ENCODE measurements at regions not wholly inside any gene's neighbourhood (a gene's known extent, or its start where the extent isn't known, plus 50 kb on each side); places are given as distances from the start of the nearest gene placed in this dataset.
"Not testable (repeated sequence)": the region's sequence is repeated elsewhere in the genome, so short reads cannot be mapped to it uniquely, and the experiment has no call there.

- no peak for DNase-seq
These were observed 316.9 kb upstream of the LRRTM4 start for GRCh38 chr2:77839102-77839501.

- no peak for DNase-seq
These were observed 339.9 kb upstream of the LRRTM4 start for GRCh38 chr2:77862120-77862519.

DNA sequence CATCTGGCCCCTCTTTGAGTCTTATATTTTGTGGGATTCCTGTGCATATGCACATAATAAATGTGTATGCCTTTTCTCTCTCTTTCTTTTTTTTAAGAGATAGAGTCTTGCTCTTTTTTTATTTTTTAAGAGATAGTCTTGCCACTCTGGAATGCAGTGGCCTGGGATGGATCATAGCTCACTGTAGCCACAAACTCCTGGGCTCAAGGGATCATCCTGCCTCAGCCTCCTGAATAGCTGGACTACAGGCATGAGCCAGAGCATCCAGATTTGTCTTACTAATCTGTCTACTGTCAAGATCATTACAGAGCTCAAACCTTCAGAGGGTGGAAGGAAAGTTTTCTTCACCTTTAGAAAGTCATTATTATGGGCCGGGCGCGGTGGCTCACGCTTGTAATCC lies 342.2 kb upstream of the LRRTM4 start:
- DNase-seq = no peak

- no peak for DNase-seq
These were observed 344.5 kb upstream of the LRRTM4 start for GRCh38 chr2:77866661-77867060.

DNA sequence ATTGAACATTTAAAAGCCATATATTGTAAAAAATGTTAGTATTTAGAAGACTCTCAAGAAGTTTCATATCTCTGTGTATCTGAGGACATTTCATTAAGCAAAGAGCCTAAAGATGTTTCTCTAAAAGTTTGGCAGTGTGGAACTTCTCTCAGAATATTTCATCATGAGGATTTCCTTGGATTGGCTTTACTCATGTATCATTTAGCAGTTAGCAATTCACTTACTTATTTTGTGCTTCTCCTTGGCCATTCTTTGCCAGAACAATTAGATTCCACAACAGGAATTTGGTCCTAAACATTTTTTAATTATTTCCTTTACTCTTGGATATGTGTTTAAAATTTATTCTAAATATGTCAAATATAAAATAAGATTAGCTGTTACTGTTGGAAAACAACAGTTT lies 345.0 kb upstream of the LRRTM4 start:
- no peak for DNase-seq

GRCh38 chr2:77873506-77873905 lies 351.3 kb upstream of the LRRTM4 start:
- DNase-seq = no peak

DNA sequence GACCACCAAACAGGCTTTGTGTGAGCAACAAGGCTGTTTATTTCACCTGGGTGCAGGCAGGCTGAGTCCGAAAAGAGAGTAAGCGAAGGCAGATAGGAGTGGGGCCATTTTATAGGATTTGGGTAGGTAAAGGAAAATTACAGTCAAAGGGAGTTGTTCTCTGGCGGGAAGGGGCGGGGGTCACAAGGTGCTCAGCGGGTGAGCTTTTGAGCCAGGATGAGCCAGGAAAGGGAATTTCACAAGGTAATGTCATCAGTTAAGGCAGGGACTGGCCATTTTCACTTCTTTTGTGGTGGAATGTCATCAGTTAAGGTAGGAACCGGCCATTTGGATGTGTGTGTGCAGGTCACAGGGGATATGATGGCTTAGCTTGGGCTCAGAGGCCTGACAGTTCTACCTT lies 378.0 kb upstream of the LRRTM4 start:
- DNase-seq = not testable (repeated sequence)

GRCh38 chr2:77910136-77910535 lies 388.0 kb upstream of the LRRTM4 start:
- DNase-seq = no peak

DNA sequence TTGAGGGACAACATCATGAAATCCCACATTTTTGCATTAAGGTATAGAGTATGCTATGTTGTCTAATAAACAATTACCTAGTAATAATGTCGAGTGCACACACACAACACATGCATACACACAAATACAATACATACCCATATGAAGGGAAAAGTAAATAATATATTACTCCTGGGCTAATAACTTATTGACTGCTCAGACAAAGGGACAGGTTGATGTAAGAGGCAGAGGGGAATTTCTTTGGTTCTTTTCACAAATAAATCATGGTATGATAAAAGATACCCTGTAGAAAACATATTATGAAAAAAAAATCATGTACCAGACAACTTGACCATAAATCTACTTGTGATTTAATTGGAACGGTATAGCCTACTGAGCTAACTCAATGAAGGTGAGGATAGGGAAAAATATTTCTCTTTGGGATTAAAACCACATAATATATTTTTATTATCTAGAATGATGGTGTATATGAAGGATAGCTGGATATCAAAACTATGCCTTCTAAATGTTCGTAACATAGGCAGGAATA lies 398.7 kb upstream of the LRRTM4 start:
- DNase-seq = no peak

DNA sequence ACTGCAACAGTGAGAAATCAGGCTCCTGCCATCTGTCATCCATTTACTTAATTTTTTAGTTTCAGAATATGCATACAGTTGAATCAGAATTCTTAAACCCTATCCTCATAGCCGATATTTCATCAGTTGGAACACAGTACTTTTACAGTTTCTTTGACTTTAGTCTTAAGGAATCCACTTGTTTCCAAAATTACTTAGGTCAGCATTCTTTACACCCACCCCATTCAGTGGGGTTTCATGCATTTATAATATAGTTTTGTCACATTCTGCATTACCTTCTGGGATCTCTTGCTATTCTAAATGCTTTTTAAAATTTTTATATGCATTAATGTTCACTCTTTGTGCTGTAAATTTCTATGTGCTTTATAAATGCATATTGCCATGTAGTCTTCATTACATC lies 400.4 kb upstream of the LRRTM4 start:
- DNase-seq = no peak

- no peak for DNase-seq
These were observed 415.2 kb upstream of the LRRTM4 start for GRCh38 chr2:77937366-77937765.

GRCh38 chr2:77938462-77938861 lies 416.3 kb upstream of the LRRTM4 start:
- no peak for DNase-seq

- no peak for DNase-seq
These were observed 417.2 kb upstream of the LRRTM4 start for GRCh38 chr2:77939370-77939769.

DNA sequence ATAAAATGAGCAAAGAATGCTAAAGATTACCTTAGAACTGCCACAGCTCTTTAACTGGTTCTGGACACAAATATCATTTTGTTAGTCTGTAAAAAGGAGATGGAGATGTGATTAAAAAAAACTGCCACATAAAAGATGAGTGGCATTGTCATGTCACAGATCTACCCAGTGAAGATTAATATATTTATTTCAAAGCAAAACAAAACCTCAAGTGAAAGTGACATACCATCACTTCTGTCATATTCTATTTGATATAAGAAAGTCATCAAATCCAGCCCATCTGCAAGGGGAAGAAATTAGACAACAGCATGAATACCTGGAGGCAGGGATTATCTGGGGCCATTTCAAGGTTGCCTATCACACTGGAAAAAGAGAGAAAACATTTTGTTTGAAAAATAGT lies 417.6 kb upstream of the LRRTM4 start:
- DNase-seq = no peak

GRCh38 chr2:77954931-77955330 lies 432.8 kb upstream of the LRRTM4 start:
- no peak for DNase-seq

DNA sequence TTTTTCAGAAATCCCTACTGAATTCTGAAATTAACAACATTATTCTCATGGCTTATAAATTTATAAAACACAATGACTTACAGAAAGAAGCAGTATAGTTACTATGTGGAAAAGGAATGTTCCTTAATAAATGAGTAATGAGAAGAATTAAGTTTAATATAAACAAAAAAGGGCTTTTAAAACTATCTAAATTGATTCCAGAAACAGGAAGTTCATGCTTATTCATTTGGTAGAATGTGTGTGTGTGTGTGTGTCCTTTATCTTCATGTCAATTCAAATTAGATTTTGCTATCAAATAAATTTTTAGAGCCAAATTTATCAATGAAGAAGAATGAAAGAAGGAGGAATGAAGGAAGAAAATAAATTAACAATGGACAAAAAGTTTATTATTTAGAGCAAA lies 440.8 kb upstream of the LRRTM4 start:
- DNase-seq = no peak

DNA sequence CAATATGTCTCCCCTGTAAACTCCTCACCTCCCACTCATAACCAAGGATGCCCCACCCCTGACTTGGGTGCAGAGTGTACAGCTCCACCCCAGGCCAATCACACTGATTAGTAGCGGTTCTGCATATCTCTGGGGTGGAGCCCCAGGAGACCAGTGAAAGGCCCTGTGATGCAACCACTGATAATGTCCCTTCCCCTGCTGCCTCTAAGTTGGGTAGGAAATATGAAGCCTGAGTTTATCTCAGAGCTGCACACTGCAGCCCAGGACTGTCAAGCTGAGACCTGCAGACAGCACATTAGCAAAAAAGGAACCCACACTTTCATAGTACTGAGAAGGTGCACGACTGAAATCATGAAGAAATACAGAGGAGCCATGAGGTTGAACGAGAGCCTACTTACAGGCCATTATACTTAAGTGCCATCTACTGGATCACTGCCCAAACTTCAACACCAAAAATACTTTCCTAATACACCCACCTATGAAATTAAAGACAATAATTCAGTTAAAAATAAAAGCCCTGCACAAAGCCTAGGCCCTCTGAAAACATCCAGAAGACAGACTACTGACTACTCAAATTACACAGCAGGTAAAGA lies 455.4 kb upstream of the LRRTM4 start:
- DNase-seq = no peak

DNA sequence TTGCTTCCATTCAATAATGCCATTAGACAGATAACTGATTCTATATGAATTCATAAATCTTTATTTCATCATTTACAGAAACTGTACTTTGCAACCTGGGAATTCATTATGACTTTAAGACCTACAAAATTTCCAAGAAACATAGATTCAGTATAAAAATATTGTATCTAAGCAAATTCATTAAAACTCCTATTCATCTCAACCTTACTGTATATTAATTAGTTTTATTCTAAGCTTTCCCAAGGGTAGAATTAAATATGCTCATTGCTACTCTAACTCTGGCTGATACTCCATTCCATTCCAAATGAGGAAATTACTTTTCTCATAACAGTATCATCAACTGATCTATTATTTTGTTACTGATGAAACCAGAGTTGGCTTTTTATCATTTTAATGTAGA lies 473.0 kb upstream of the LRRTM4 start:
- DNase-seq = no peak

- DNase-seq = no peak
These were observed 477.2 kb upstream of the LRRTM4 start for GRCh38 chr2:77999376-77999775.

- DNase-seq = no peak
These were observed 487.1 kb upstream of the LRRTM4 start for GRCh38 chr2:78009289-78009688.

- DNase-seq = no peak
These were observed 489.1 kb upstream of the LRRTM4 start for GRCh38 chr2:78011251-78011650.

DNA sequence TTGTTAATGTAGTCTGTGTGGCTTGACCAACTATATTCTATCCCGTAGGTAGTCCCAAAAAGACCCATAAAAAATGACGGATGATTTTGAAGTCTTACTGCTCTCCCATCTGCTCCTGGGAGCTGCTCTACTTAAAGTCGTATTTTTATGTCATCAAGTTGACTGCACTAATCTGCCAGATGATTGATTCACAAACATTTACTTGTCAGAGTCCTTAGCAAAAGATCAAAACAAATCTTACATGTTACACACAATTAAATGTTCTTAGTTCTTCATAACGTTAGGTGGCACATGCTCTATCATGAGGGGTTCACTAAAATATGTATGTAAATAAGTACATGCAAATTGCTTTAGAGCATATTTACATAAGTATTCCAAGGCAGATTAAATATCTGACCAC lies 498.3 kb upstream of the LRRTM4 start:
- DNase-seq = no peak

DNA sequence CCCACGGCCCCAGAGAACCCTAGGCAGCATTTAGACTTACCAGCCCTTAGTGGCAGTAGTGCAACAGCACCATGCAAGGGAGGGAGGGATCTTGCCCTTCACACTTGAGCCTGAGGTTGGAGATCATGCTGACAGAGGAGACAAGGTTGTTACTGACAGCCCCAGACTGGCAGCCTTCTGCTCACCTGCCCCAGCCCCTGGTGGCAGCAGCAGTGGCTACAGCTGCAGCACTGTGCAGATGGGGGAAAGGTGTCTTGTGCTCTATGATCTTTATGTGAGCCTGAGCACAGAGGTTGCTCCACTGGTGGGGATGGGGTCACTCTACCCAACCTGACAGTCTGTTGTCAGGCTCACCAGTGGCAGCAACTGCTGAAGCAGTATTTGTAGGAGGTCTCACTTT lies 501.2 kb upstream of the LRRTM4 start:
- no peak for DNase-seq

GRCh38 chr2:78024996-78025395 lies 502.8 kb upstream of the LRRTM4 start:
- no peak for DNase-seq

- no peak for DNase-seq
These were observed 507.3 kb upstream of the LRRTM4 start for GRCh38 chr2:78029392-78029995.

All from suppressor macrophage (primary cell).